ENCODE measurements at regions not wholly inside any gene's neighbourhood (a gene's known extent, or its start where the extent isn't known, plus 50 kb on each side); places are given as distances from the start of the nearest gene placed in this dataset.
A peak's percentile ranks its signal among the peaks of the same experiment; 100 is the strongest.
"Not testable (repeated sequence)": the region's sequence is repeated elsewhere in the genome, so short reads cannot be mapped to it uniquely, and the experiment has no call there.

DNA sequence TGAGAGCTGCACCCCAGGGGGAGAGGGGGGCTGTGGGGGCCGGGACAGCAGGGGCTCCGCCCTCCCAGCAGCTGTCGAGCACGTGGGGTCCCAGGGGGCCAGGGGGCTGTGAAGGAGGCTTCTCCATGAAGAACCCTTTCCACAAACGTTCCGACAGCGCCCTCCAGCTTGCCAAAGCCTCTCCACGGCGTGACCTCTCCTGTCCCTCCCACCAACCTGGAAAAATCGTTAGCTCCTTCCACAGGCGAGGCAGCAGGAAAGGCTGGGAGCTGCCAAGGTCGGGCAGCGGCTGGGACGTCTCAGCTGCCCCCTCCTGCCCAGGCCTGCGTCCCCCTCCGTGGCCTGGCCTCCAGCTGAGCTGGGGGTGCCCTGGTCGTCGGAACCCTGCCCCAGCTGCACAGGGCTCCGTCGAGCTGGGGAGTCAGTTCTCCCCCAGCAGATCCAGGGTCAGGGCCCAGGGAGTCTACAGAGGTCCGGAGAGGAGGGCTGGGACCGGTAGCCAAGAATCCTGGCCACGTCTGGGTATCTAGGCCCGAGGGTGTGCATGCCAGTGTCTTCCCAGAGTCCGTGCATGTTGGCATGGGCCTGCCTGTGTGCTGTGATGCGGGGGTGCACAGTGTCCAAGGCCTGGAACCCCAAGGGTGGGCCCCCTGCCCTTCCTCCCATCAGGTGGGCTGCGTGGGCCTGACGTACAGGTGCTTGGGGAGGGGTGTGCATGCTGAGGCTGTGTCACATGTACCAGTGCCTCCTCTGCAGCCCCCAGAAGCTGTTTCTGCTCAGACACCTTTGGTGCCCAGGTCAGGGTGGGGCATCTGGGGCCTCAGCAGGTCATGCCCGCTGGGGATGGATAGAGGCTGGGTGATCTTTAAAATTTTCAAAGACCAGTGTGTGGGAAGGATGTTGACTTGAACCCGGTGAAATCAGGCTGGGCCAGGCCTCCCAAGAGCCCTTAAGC, 66.5 kb downstream of the UNCX start:
- intact Hi-C loops (cut with DNase I) = no loop called here
- DNase-seq (ENCODE audit: low spot score) = no peak

- intact Hi-C loops (cut with DNase I) = no loop called here
- no peak for DNase-seq (ENCODE audit: low spot score)
Measured at GRCh38 chr7:1300206-1300605, 67.5 kb downstream of the UNCX start.

GRCh38 chr7:1300636-1301035, 68.0 kb downstream of the UNCX start:
- no peak for DNase-seq (ENCODE audit: low spot score)
- intact Hi-C loops (cut with DNase I) = no loop called here

DNA sequence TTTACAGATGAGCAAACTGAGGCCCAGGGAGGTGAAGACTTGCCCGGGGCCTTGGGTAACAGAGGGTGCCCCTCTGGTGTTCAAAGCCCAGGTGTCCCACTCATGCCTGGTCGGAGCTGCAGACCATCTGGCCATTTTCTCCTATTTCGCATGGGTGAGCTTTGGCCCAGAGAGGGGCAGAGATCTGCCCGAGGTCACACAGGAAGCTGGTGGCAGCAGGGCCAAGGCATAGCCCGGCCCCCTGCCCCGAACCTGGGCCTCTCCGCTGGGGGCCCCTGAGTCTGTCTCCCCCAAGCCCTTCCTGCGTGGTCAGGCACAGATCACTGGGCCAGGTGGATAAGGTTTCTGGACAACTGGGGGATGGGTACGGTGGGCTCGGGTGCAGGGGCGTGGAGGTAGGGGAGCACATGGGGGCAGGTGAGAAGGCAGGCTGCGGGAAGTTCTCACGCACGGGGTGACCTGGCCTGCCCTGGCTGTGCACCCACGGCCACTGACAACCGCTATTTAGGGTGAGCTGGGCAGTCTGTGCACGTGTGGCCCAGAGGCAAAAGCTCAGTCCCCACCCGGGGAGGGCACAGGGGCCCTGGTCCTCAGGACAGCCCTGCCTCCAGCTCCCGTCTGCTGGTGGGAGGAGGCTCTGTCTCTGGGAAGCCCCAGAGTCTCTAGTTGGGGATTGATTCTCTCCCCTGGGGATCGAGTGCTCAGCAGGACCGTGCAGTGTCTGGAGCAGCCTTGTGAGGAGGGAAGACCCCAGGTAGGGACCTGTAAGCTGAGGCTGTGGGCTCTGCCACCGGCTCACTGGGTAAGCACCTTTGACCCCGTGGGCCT, 68.6 kb downstream of the UNCX start:
- intact Hi-C loops (cut with DNase I) = no loop called here
- peak; percentile 67 for DNase-seq (ENCODE audit: low spot score)

GRCh38 chr7:1301882-1302251, 69.2 kb downstream of the UNCX start:
- intact Hi-C loops (cut with DNase I) = no loop called here
- no peak for DNase-seq (ENCODE audit: low spot score)

- no peak for DNase-seq (ENCODE audit: low spot score)
- intact Hi-C loops (cut with DNase I) = no loop called here
Measured at GRCh38 chr7:1302936-1303335, 70.3 kb downstream of the UNCX start.

GRCh38 chr7:1304011-1304410, 71.3 kb downstream of the UNCX start:
- intact Hi-C loops (cut with DNase I); DNase-seq (ENCODE audit: low spot score): not testable (repeated sequence)

DNA sequence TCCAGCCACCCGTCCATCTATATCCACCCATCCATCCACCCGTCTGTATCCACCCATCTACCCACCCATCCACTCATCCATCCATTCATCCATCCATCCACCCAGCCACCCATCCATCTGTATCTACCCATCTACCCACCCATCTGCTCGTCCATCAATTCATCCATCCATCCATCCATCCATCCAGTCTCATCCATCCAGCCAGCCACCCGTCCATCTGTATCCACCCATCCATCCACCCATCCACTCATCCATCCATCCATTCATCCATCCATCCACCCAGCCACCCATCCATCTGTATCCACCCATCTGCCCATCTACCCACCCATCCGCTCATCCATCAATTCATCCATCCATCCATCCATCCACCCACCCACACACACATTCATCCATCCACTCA, 73.2 kb downstream of the UNCX start:
- intact Hi-C loops (cut with DNase I) = no loop called here
- DNase-seq (ENCODE audit: low spot score) = no peak

- intact Hi-C loops (cut with DNase I) = no loop called here
- DNase-seq (ENCODE audit: low spot score) = no peak
Measured at GRCh38 chr7:1307828-1308227, 75.2 kb downstream of the UNCX start.

DNA sequence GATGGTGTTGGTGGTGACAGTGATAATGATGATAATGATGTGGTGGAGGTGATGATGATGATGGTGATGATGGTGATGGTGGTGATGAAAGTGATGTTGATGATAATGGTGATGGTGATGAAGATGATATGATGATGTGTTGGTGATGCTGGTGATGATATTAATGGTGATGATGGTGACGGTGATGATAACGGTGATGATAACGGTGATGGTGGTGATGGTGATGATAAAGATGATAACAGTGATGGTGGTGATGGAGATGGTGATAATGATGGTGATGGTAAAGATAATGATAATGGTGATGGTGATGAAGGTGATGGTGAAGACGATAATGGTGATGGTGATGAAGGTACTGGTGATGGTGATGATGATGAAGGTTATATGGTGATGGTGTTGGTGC, 76.6 kb downstream of the UNCX start:
- no peak for DNase-seq (ENCODE audit: low spot score)
- intact Hi-C loops (cut with DNase I) = no loop called here

- intact Hi-C loops (cut with DNase I) = no loop called here
- DNase-seq (ENCODE audit: low spot score) = no peak
Measured at GRCh38 chr7:1309996-1310395, 77.3 kb downstream of the UNCX start.

DNA sequence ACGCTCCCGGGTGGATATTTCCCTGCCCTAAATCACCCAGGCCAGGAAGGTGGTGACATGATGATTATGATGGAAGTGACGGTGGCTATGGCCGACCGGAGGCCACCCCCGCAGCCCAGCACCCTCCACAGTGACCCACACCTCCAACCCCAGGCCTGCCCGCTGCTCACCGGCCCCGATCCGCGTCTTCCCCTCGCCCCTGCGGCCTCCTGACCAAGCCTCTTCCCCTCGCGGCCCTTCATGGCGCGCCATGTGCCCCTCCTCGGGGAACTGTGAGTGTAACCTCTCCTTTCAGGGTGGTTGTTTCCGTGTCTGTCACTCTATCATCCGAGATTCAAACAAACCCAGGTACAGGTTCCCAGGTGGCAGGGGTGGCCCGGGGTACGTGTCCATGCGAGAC, 78.3 kb downstream of the UNCX start:
- no peak for DNase-seq (ENCODE audit: low spot score)
- intact Hi-C loops (cut with DNase I) = no loop called here

DNA sequence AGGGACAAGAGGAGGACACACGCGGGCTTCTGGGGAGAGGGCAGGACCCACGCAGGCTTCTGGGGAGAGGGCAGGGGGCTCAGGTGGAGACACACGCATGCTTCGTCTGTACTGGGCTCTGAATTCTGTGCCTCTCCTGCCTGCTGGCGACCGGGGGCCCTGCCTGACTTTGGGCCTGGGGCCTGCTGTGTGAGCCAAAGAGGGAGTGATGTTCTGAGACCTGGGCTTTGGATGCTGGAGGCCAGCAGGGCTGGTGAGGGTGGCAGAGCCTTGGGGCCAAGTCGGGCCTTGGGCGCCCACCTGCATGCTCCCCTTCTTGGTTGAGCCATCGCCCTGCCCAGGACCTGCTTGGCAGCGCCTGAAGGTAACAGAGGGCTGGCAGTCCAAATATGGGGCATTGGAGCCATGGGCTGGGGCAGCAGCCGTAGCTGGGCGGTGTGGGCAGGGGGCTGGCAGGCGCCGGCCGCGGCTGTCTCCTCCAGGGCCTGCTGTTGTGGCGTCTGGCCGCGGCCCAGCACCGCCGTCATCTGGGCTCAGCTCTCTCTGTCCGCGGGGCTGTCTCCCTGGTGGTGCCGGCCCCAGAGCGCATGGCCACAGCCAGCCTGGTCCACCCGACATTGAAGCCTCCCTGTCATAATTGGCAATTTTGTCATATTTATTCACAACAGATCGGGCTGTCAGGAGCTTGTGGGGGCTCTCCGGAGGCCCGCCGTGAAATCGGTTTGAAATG, 78.9 kb downstream of the UNCX start:
- intact Hi-C loops (cut with DNase I) = no loop called here
- no peak for DNase-seq (ENCODE audit: low spot score)

DNA sequence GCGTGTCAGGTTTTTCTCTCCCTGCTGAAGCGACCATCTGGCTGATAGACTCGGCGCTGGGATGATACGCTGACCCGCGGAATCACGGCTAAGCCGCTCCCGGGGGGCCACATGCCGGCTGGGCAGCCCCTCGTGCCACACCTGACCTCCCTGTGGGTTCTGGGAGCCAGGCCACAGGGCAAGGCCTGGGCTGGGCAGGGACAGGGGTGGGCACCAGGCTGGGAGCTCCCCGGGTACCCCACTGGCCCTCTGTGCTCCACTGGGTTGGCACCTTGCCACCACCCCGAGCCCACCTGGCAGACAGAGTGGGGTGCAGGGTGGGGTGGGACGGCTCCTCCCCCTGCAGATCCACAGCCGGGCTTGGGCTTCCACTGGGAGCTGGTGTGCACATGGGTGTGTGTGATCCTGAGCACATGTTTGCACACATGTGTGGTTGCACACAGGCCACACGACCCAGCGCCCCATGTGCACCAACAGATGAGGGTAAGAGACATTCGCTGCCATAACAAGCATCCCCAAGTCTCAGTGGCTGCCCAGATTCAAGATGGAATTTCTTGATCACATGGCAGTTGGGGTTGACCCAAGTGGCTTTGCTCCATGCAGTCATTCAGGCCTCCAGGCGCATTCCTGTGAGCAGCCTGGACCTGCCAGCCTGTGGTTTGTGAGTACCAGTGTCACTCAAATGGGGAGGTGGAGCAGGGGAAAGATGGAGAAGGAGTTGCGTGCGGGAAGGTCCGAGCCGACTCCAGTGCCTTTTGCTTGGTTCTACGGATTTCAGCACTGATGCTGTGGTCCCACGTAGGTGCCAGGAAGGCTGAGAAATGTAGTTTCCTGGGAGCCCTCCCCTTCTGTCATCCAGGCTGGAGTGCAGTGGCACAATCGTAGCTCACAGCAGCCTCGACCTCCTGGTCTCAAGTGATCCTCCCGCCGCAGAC, 79.7 kb downstream of the UNCX start:
- intact Hi-C loops (cut with DNase I) = no loop called here
- no peak for DNase-seq (ENCODE audit: low spot score)

GRCh38 chr7:1313613-1314012, 80.9 kb downstream of the UNCX start:
- intact Hi-C loops (cut with DNase I) = no loop called here
- DNase-seq (ENCODE audit: low spot score) = no peak

- DNase-seq (ENCODE audit: low spot score) = no peak
- intact Hi-C loops (cut with DNase I) = no loop called here
Measured at GRCh38 chr7:1314021-1314907, 81.6 kb downstream of the UNCX start.

DNA sequence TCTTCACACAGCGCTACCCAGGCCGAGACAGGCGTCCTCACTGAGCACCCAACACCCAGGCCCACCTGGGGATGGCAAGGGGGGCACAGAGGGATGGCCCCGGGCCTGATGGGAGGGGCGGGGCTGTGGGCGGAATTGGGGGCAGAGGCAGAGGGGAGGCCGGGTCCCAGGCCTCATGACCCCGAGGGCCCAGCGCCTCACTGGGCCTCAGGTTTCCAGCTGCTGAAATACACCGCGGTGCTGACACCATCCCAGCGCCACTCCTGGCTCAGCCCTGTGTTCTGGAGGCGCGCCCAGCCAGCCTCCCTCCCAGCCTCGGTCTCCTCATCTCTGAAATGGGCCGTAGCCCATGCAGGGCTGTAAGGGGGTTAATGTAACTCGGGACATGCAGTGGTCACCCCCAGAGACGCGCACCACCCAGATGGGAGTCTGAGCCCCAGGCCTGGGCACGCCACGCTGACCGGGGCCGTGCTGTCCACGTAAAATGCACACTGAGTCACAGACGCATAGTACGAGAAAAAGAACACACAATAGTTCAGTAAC, 82.3 kb downstream of the UNCX start:
- intact Hi-C loops (cut with DNase I) = no loop called here
- DNase-seq (ENCODE audit: low spot score) = no peak

- intact Hi-C loops (cut with DNase I) = no loop called here
Measured at GRCh38 chr7:1316086-1316485, 83.4 kb downstream of the UNCX start.

More at GRCh38 chr7:1316086-1316485, 83.4 kb downstream of the UNCX start:
- no peak for DNase-seq (ENCODE audit: low spot score)
